ENCODE measurements at regions not wholly inside any gene's neighbourhood (a gene's known extent, or its start where the extent isn't known, plus 50 kb on each side); places are given as distances from the start of the nearest gene placed in this dataset.

DNA sequence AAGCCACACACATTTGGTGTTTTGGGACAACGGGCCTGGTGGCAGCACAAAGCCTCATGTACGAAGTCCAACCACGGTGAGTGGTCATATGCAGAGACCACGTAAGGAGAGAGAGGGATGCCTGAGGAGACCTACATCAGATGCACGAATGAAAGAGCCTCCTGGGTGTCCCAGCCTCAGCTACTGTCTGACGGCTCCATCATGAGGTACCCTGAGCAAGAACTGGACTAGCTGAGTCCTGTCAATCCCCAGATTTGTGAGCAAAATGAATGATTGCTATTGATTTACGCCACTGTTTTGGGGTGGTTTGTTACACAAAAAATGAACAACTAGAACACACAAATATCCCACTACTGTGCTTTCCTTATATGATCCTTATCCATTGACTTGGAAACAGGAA lies 275.7 kb upstream of the KYNU start:
- no peak overlapping the region for H3K9ac ChIP-seq (replicated peaks; ENCODE audit: extremely low read depth, insufficient read depth, low read length)
- H3K4me1 ChIP-seq (ENCODE audit: control insufficient read depth, extremely low read depth, insufficient read depth, low read length), result no peaks in the 10 kb centered on the region
- POLR2A ChIA-PET, result no interaction called here
- no peaks in the 10 kb centered on the region for H3K79me2 ChIP-seq (ENCODE audit: control insufficient read depth, insufficient read depth, low read length)
- H3K4me3 ChIP-seq (replicated peaks in 1 of 3; ENCODE audit: insufficient read depth in 1 of 3, low read depth in 1 of 3, low read length in 3 of 3), result no peak overlapping the region
- H3K27me3 ChIP-seq (ENCODE audit: control insufficient read depth in 2 of 2, insufficient read depth in 2 of 2, low read length in 2 of 2), result no peaks in the 10 kb centered on the region
- dilution Hi-C loops (cut with MboI; ENCODE audit: extremely low pct_ligation_motif_present, low sequenced_read_pairs) (no loop called here), intact Hi-C loops (cut with micrococcal nuclease) (loop anchor here (5.0 kb wide), 1 partner anchor 434 kb away; no protein-coding TSS in a partner anchor)
- no peaks in the 10 kb centered on the region for H3K36me3 ChIP-seq (ENCODE audit: control insufficient read depth in 2 of 2, extremely low read depth in 1 of 2, insufficient read depth in 2 of 2, low read length in 2 of 2)
- no peak for DNase-seq (ENCODE audit: low read depth, low spot score)
- H3K9me3 ChIP-seq (replicated peaks; ENCODE audit: control insufficient read depth, insufficient read depth, low read length), result no peaks in the 10 kb centered on the region
- H2AFZ ChIP-seq (ENCODE audit: low read depth, low read length), result no peak overlapping the region
- no TSS peak for BruUV-seq (replicated peaks)
- CTCF ChIA-PET, result no interaction called here
- no peaks in the 10 kb centered on the region for H3K9me1 ChIP-seq (replicated peaks; ENCODE audit: control insufficient read depth, extremely low read depth, insufficient read depth, low read length)
- no peak for FAIRE-seq
- H4K20me1 ChIP-seq (replicated peaks; ENCODE audit: control insufficient read depth, extremely low read depth, insufficient read depth, low read length), result no peaks in the 10 kb centered on the region
- no peak overlapping the region for H3K27ac ChIP-seq (ENCODE audit: insufficient read depth, low read depth, low read length)
- TF ChIP-seq POLR2AphosphoS5 (IDR thresholded peaks at IDR 0.05; ENCODE audit: insufficient read depth, low read depth, low read length), result no peak
- TF ChIP-seq GATA2 (IDR thresholded peaks at IDR 0.05; ENCODE audit: insufficient read depth, insufficient read length, low read depth, low read length), result no peak
- no peak for TF ChIP-seq FOS (IDR thresholded peaks at IDR 0.05; ENCODE audit: borderline replicate concordance, insufficient read depth, low read length)
- no peak for TF ChIP-seq POLR2A (IDR thresholded peaks at IDR 0.05; ENCODE audit: low read depth, low read length)
- no peak for TF ChIP-seq EZH2 (IDR thresholded peaks at IDR 0.05; ENCODE audit: borderline replicate concordance, low read depth, low read length, severe bottlenecking)
- TF ChIP-seq MYC (IDR thresholded peaks at IDR 0.05; ENCODE audit: low read depth, low read length), result no peak
- TF ChIP-seq, protein P1, sequence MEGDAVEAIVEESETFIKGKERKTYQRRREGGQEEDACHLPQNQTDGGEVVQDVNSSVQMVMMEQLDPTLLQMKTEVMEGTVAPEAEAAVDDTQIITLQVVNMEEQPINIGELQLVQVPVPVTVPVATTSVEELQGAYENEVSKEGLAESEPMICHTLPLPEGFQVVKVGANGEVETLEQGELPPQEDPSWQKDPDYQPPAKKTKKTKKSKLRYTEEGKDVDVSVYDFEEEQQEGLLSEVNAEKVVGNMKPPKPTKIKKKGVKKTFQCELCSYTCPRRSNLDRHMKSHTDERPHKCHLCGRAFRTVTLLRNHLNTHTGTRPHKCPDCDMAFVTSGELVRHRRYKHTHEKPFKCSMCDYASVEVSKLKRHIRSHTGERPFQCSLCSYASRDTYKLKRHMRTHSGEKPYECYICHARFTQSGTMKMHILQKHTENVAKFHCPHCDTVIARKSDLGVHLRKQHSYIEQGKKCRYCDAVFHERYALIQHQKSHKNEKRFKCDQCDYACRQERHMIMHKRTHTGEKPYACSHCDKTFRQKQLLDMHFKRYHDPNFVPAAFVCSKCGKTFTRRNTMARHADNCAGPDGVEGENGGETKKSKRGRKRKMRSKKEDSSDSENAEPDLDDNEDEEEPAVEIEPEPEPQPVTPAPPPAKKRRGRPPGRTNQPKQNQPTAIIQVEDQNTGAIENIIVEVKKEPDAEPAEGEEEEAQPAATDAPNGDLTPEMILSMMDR (IDR thresholded peaks at IDR 0.05; ENCODE audit: extremely low read depth in 1 of 2, insufficient read depth in 1 of 2, low read depth in 1 of 2, low read length in 2 of 2), result no peak
- no peak for TF ChIP-seq JUN (IDR thresholded peaks at IDR 0.05; ENCODE audit: borderline replicate concordance, insufficient read depth, insufficient read length, low read depth)
- TF ChIP-seq, protein P2, sequence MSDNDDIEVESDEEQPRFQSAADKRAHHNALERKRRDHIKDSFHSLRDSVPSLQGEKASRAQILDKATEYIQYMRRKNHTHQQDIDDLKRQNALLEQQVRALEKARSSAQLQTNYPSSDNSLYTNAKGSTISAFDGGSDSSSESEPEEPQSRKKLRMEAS (IDR thresholded peaks at IDR 0.05; ENCODE audit: insufficient read depth, insufficient read length), result no peak
- H3K4me2 ChIP-seq (ENCODE audit: insufficient read depth, low read length), result no peak overlapping the region

Data from endothelial cell of umbilical vein (primary cell).